Loucy (cell line): ENCODE measurements at regions not wholly inside any gene's neighbourhood (a gene's known extent, or its start where the extent isn't known, plus 50 kb on each side); places are given as distances from the start of the nearest gene placed in this dataset.

Experiments
- EZH2phosphoT487 ChIP-seq: fragments of 200-600 bp; IDR thresholded peaks from 2 replicates; pipeline ENCODE4 v1.6.1; 2018; ENCODE audit warnings: antibody characterized with exemption, mild to moderate bottlenecking, moderate library complexity, borderline replicate concordance
- TF ChIP-seq, protein P1 (sequence below): fragments of 200-600 bp; sonication (generic); conservative IDR thresholded peaks from 2 replicates; pipeline ENCODE4 v1.5.1; 2014; ENCODE audit warnings: mild to moderate bottlenecking, antibody characterized with exemption, low read length

DNA sequence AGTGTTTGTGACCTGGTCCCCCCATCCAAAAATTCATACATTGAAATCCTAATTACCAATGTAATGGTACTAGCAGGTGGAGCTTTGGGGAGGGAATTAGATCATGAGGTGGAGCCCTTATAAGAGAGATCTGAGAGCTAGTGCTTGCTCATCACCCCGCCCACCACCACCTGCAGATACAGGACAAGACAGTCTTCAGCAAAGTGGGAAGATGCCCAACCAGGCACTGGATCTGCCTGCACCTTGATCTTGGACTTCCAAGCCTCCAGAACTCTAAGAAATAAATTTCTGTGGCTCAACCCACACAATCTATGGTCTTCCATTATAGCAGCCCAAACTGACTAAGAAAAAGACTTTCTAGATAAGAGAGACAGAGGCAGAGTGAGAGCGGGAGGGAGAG is 343.4 kb downstream of the LRRIQ3 start:
- TF ChIP-seq, protein P1, sequence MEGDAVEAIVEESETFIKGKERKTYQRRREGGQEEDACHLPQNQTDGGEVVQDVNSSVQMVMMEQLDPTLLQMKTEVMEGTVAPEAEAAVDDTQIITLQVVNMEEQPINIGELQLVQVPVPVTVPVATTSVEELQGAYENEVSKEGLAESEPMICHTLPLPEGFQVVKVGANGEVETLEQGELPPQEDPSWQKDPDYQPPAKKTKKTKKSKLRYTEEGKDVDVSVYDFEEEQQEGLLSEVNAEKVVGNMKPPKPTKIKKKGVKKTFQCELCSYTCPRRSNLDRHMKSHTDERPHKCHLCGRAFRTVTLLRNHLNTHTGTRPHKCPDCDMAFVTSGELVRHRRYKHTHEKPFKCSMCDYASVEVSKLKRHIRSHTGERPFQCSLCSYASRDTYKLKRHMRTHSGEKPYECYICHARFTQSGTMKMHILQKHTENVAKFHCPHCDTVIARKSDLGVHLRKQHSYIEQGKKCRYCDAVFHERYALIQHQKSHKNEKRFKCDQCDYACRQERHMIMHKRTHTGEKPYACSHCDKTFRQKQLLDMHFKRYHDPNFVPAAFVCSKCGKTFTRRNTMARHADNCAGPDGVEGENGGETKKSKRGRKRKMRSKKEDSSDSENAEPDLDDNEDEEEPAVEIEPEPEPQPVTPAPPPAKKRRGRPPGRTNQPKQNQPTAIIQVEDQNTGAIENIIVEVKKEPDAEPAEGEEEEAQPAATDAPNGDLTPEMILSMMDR: no peak
- TF ChIP-seq EZH2phosphoT487: no peak
